Endodermal cell (in vitro differentiated cells): ENCODE measurements at regions not wholly inside any gene's neighbourhood (a gene's known extent, or its start where the extent isn't known, plus 50 kb on each side); places are given as distances from the start of the nearest gene placed in this dataset.

Experiments used
- DNase-seq: peaks from one replicate; pipeline ENCODE4 v3.0.0-alpha.2; 2017
- H3K27ac ChIP-seq: 2 replicates; pipeline ENCODE4 v1.5.1; 2013; ENCODE audit warnings: mild to moderate bottlenecking, low read depth, low read length, moderate library complexity
- H3K27me3 ChIP-seq: 2 replicates; pipeline ENCODE4 v1.6.1; 2013; ENCODE audit warnings: mild to moderate bottlenecking, low read length, moderate library complexity; ENCODE audit not compliant: insufficient read depth, control insufficient read depth, poor library complexity, severe bottlenecking
- H3K36me3 ChIP-seq: 2 replicates; pipeline ENCODE4 v1.7.0; 2013; ENCODE audit warnings: mild to moderate bottlenecking, low read length, moderate library complexity; ENCODE audit not compliant: control insufficient read depth, insufficient read depth
- H3K4me1 ChIP-seq: one replicate; pipeline ENCODE4 v1.7.0; 2013; ENCODE audit warnings: low read length; ENCODE audit not compliant: control insufficient read depth, insufficient read depth
- H3K4me3 ChIP-seq: 2 replicates; pipeline ENCODE4 v1.5.1; 2013; ENCODE audit warnings: mild to moderate bottlenecking, low read length, moderate library complexity
- H3K9ac ChIP-seq: 2 replicates; pipeline ENCODE4 v1.6.1; 2013; ENCODE audit warnings: mild to moderate bottlenecking, low read length, moderate library complexity; ENCODE audit not compliant: poor library complexity, severe bottlenecking; ENCODE audit errors: extremely low read depth
- H3K9me3 ChIP-seq: 2 replicates; pipeline ENCODE4 v1.6.1; 2013; ENCODE audit warnings: mild to moderate bottlenecking, low read length, moderate library complexity; ENCODE audit not compliant: control insufficient read depth
- H3K27ac Mint-ChIP-seq: 2 replicates; pipeline ENCODE4 v1.8.0; 2020; ENCODE audit warnings: mixed read lengths
- H3K27me3 Mint-ChIP-seq: 2 replicates; pipeline ENCODE4 v1.8.0; 2021; ENCODE audit warnings: mild to moderate bottlenecking, mixed read lengths; ENCODE audit not compliant: insufficient read depth
- H3K36me3 Mint-ChIP-seq: 2 replicates; pipeline ENCODE4 v1.8.0; 2020; ENCODE audit warnings: low read depth, mixed read lengths
- H3K4me1 Mint-ChIP-seq: 2 replicates; pipeline ENCODE4 v1.8.0; 2020; ENCODE audit warnings: mixed read lengths
- H3K4me3 Mint-ChIP-seq: 2 replicates; pipeline ENCODE4 v1.8.0; 2020; ENCODE audit warnings: mild to moderate bottlenecking, moderate library complexity, mixed read lengths
- H3K9me3 Mint-ChIP-seq: 2 replicates; pipeline ENCODE4 v1.8.0; 2020; ENCODE audit warnings: mild to moderate bottlenecking, mixed read lengths
- WGBS, 2 experiments: methylation state at CpG; one replicate each; pipeline versions ENCODE4 v1.1.5 to v1.1.7; 2013; ENCODE audit warnings: missing lambda C conversion rate in 2 of 2, mixed read lengths in 1 of 2; ENCODE audit not compliant: insufficient coverage in 1 of 2, insufficient read length in 1 of 2; 5-methylcytosine and 5-hydroxymethylcytosine counted together
- TF ChIP-seq, protein P1 (sequence below): fragments of 200-600 bp; sonication (generic); conservative IDR thresholded peaks from 2 replicates; pipeline ENCODE4 v1.5.0; 2021; ENCODE audit warnings: antibody characterized with exemption, mild to moderate bottlenecking

GRCh38 chr17:71500761-71501555 lies 619.9 kb upstream of the SOX9 start:
- H3K27ac Mint-ChIP-seq, result no peak overlapping the region
- H3K9me3 Mint-ChIP-seq, result no peaks in the 10 kb centered on the region
- TF ChIP-seq, protein P1, sequence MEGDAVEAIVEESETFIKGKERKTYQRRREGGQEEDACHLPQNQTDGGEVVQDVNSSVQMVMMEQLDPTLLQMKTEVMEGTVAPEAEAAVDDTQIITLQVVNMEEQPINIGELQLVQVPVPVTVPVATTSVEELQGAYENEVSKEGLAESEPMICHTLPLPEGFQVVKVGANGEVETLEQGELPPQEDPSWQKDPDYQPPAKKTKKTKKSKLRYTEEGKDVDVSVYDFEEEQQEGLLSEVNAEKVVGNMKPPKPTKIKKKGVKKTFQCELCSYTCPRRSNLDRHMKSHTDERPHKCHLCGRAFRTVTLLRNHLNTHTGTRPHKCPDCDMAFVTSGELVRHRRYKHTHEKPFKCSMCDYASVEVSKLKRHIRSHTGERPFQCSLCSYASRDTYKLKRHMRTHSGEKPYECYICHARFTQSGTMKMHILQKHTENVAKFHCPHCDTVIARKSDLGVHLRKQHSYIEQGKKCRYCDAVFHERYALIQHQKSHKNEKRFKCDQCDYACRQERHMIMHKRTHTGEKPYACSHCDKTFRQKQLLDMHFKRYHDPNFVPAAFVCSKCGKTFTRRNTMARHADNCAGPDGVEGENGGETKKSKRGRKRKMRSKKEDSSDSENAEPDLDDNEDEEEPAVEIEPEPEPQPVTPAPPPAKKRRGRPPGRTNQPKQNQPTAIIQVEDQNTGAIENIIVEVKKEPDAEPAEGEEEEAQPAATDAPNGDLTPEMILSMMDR, result no peak
- no peaks in the 10 kb centered on the region for H3K9me3 ChIP-seq
- no peak overlapping the region for H3K4me3 Mint-ChIP-seq
- no peak overlapping the region for H3K27ac ChIP-seq
- H3K36me3 ChIP-seq, result no peaks in the 10 kb centered on the region
- WGBS, 2 experiments, result 76% methylated on average over 3 of the region's 3 CpGs; no CpG with 5 or more reads in 1 of the 2 experiments
- no peaks in the 10 kb centered on the region for H3K27me3 ChIP-seq
- H3K27me3 Mint-ChIP-seq, result peaks cover 3% of the 10 kb centered on the region
- H3K4me1 ChIP-seq, result peaks cover 3% of the 10 kb centered on the region
- no peak overlapping the region for H3K9ac ChIP-seq
- H3K4me3 ChIP-seq, result no peak overlapping the region
- H3K4me1 Mint-ChIP-seq, result peaks cover 6% of the 10 kb centered on the region
- no peaks in the 10 kb centered on the region for H3K36me3 Mint-ChIP-seq
- DNase-seq, result no peak

DNA sequence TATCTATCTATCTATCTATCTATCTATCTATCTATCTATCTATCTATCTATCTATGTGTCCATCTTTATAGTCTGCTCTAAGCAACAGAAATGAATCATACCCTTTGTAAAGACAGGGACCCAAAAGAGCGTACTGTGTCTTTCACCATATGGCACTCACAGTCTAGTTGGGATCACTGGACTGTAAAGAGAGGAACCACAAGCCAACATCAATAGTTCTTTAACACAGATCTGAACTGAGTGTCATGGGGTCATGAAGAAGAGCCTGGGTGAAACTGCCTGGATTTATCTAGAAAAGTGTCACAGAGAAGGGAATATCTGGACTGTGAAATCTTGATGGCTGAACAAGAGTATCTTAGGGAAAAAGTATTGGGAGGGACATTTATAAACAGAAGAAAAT lies 619.1 kb upstream of the SOX9 start:
- H3K27ac ChIP-seq, result no peak overlapping the region
- Mint-ChIP-seq H3K27ac (no peak overlapping the region), H3K27me3 (peaks cover 3% of the 10 kb centered on the region), H3K9me3 (no peaks in the 10 kb centered on the region), H3K4me3 (no peak overlapping the region), H3K4me1 (peaks cover 6% of the 10 kb centered on the region), H3K36me3 (no peaks in the 10 kb centered on the region)
- no peak overlapping the region for H3K9ac ChIP-seq
- DNase-seq, result no peak
- no peak overlapping the region for H3K4me3 ChIP-seq
- TF ChIP-seq, protein P1, result no peak
- no peaks in the 10 kb centered on the region for H3K27me3 ChIP-seq
- H3K4me1 ChIP-seq, result peaks cover 3% of the 10 kb centered on the region
- H3K36me3 ChIP-seq, result no peaks in the 10 kb centered on the region
- 80 to 93% methylated on average over 1 of the region's 1 CpG for WGBS, 2 experiments
- no peaks in the 10 kb centered on the region for H3K9me3 ChIP-seq

DNA sequence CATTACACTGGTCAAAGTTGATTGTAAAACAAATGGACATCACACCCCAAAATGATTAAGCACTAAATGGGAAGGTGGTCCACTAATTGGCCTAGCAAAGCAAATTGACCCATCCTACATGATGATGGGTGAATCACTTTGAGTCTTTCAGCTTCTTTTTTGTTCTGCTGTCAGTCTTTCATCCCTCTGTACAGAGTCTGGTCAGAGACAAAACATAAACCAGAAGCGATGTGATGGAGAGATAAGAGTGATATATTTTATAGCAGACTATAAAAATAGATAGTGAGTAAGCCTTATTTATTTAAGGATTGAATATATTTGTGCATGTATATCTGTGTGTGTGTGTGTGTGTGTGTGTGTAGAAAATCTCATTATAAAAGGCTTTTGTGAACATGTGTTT lies 618.4 kb upstream of the SOX9 start:
- Histone ChIP-seq H3K27me3 (no peaks in the 10 kb centered on the region), H3K4me1 (peaks cover 3% of the 10 kb centered on the region), H3K27ac (no peak overlapping the region), H3K9ac (no peak overlapping the region), H3K9me3 (no peaks in the 10 kb centered on the region), H3K4me3 (no peak overlapping the region), H3K36me3 (no peaks in the 10 kb centered on the region)
- TF ChIP-seq, protein P1, result no peak
- WGBS, 2 experiments, result 91% methylated on average over 1 of the region's 1 CpG; no CpG with 5 or more reads in 1 of the 2 experiments
- no peak for DNase-seq
- peaks cover 6% of the 10 kb centered on the region for H3K4me1 Mint-ChIP-seq
- no peak overlapping the region for H3K27ac Mint-ChIP-seq
- no peaks in the 10 kb centered on the region for H3K36me3 Mint-ChIP-seq
- H3K4me3 Mint-ChIP-seq, result no peak overlapping the region
- no peaks in the 10 kb centered on the region for H3K9me3 Mint-ChIP-seq
- peaks cover 3% of the 10 kb centered on the region for H3K27me3 Mint-ChIP-seq
